ENCODE measurements at regions not wholly inside any gene's neighbourhood (a gene's known extent, or its start where the extent isn't known, plus 50 kb on each side); places are given as distances from the start of the nearest gene placed in this dataset.

- no peak for DNase-seq (ENCODE audit: low read depth)
- no peak overlapping the region for H3K4me3 ChIP-seq (ENCODE audit: low read depth, low read length)
- in situ Hi-C loops (cut with HindIII; ENCODE audit: low sequenced_read_pairs) = no loop called here
- no peak for TF ChIP-seq CTCF (IDR thresholded peaks at IDR 0.05; ENCODE audit: low read depth, low read length, missing control alignments)
These were observed 72.5 kb upstream of the EMCN start for GRCh38 chr4:100590325-100590724.

DNA sequence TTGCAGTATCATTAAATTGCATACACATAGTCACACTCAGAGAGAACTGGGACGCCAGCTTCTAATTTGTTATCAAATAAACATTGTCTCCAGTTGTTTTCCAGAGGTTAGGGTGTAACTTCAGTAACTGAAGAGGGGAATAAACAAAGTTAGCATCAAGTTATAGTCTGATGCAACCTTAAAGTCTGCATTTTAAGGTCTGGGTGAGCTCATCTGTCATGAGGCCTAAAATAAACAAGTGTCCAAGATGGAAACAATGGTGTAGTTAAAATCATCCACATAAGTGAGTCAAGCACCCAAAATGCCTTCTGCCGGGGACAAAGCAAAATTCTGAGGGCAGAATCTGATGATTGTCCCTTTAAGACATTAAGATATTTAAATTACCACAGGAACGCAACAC is 70.3 kb upstream of the EMCN start:
- in situ Hi-C loops (cut with HindIII; ENCODE audit: low sequenced_read_pairs) = no loop called here
- no peak for TF ChIP-seq CTCF (IDR thresholded peaks at IDR 0.05; ENCODE audit: low read depth, low read length, missing control alignments)
- DNase-seq (ENCODE audit: low read depth) = no peak
- no peak overlapping the region for H3K4me3 ChIP-seq (ENCODE audit: low read depth, low read length)

DNA sequence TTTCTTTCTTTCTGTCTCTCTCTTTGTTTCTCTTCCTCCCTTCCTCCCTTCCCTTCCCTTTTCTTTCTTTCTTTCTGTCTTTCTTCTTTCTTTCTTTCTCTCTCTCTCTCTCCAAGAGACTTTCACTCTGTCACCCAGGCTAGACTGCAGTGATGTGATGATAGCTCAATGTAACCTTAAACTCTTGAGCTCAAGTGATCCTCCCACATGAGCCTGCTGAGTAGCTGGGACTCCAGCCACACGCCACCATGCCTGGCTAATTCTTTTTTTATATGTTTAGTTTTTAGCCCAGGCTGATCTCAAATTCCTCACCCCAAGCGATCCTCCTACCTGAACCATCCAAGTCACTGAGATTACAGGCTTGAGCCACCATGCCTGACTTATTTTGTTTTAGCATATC is 64.3 kb upstream of the EMCN start:
- no peak overlapping the region for H3K4me3 ChIP-seq (ENCODE audit: low read depth, low read length)

DNA sequence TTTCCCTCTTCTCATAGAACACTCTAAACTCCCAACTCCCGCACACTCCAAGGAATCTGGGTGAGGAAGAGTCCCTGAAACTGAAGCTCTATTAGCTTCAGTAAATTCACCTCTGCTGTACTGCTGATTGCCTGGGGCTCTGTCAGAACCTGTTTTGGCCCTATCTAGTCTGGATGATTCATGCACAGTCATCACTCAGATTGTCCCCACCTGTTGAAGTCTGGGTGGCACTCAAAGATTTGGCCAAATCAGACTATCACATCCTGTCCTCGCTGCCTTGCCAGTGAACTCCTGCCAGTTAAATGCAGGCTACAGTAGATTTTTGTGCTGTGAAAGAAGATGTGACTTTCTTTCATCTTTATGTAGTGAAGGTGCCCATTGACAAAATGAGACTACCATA is 63.5 kb upstream of the EMCN start:
- in situ Hi-C loops (cut with HindIII; ENCODE audit: low sequenced_read_pairs) = no loop called here
- DNase-seq (ENCODE audit: low read depth) = no peak
- H3K4me3 ChIP-seq (ENCODE audit: low read depth, low read length) = no peak overlapping the region
- no peak for TF ChIP-seq CTCF (IDR thresholded peaks at IDR 0.05; ENCODE audit: low read depth, low read length, missing control alignments)

More for the DNA sequence above, 64.3 kb upstream of the EMCN start:
- TF ChIP-seq CTCF (IDR thresholded peaks at IDR 0.05; ENCODE audit: low read depth, low read length, missing control alignments) = no peak
- in situ Hi-C loops (cut with HindIII; ENCODE audit: low sequenced_read_pairs) = no loop called here
- no peak for DNase-seq (ENCODE audit: low read depth)

DNA sequence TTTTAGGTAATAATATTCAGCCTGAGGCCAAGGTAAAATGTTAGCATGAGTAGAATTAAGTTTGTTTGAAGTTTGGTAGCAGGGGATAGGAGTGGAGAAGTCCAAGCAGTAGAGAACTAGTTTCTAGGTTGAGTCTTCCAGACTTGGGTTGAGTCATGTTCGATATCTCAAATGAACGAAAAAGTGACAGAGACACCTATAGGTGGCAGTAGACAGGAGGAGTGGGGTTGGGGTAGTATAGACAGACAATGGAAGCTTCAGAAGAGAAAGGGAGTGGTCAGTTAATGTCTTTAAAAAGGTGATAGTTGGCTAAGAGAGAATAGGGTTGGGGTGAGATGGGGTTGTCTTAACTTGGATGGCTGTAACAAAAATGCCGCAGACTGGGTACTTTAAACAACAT is 58.7 kb upstream of the EMCN start:
- DNase-seq (ENCODE audit: low read depth) = no peak
- no peak overlapping the region for H3K4me3 ChIP-seq (ENCODE audit: low read depth, low read length)
- TF ChIP-seq CTCF (IDR thresholded peaks at IDR 0.05; ENCODE audit: low read depth, low read length, missing control alignments) = no peak
- in situ Hi-C loops (cut with HindIII; ENCODE audit: low sequenced_read_pairs) = no loop called here

GRCh38 chr4:100574607-100575006 is 56.8 kb upstream of the EMCN start:
- in situ Hi-C loops (cut with HindIII; ENCODE audit: low sequenced_read_pairs) = no loop called here
- no peak for DNase-seq (ENCODE audit: low read depth)
- no peak for TF ChIP-seq CTCF (IDR thresholded peaks at IDR 0.05; ENCODE audit: low read depth, low read length, missing control alignments)
- H3K4me3 ChIP-seq (ENCODE audit: low read depth, low read length) = no peak overlapping the region

GRCh38 chr4:100569196-100569595 is 51.4 kb upstream of the EMCN start:
- no peak for TF ChIP-seq CTCF (IDR thresholded peaks at IDR 0.05; ENCODE audit: low read depth, low read length, missing control alignments)
- in situ Hi-C loops (cut with HindIII; ENCODE audit: low sequenced_read_pairs) = no loop called here
- H3K4me3 ChIP-seq (ENCODE audit: low read depth, low read length) = no peak overlapping the region
- DNase-seq (ENCODE audit: low read depth) = no peak

Data from astrocyte of the cerebellum (primary cell).